ENCODE measurements at regions not wholly inside any gene's neighbourhood (a gene's known extent, or its start where the extent isn't known, plus 50 kb on each side); places are given as distances from the start of the nearest gene placed in this dataset.
A peak's percentile ranks its signal among the peaks of the same experiment; 100 is the strongest.

- Histone ChIP-seq H3K4me3 (ENCODE audit: low read length in 3 of 3) (no peak overlapping the region), H3K27me3 (ENCODE audit: control insufficient read depth, insufficient read depth, low read length) (no peaks in the 10 kb centered on the region), H3K27ac (ENCODE audit: low read depth in 2 of 2, low read length in 2 of 2) (no peak overlapping the region), H3K9ac (ENCODE audit: low read length in 3 of 3) (no peak overlapping the region), H3K36me3 (ENCODE audit: control insufficient read depth in 2 of 3, insufficient read depth in 3 of 3, low read length in 3 of 3) (no peaks in the 10 kb centered on the region), H3K9me3 (ENCODE audit: control insufficient read depth in 2 of 3, insufficient read depth in 1 of 3, low read length in 3 of 3) (no peaks in the 10 kb centered on the region), H3K4me1 (ENCODE audit: control insufficient read depth in 2 of 3, insufficient read depth in 2 of 3, low read depth in 1 of 3, low read length in 3 of 3) (no peaks in the 10 kb centered on the region)
- TF ChIP-seq, protein P1, sequence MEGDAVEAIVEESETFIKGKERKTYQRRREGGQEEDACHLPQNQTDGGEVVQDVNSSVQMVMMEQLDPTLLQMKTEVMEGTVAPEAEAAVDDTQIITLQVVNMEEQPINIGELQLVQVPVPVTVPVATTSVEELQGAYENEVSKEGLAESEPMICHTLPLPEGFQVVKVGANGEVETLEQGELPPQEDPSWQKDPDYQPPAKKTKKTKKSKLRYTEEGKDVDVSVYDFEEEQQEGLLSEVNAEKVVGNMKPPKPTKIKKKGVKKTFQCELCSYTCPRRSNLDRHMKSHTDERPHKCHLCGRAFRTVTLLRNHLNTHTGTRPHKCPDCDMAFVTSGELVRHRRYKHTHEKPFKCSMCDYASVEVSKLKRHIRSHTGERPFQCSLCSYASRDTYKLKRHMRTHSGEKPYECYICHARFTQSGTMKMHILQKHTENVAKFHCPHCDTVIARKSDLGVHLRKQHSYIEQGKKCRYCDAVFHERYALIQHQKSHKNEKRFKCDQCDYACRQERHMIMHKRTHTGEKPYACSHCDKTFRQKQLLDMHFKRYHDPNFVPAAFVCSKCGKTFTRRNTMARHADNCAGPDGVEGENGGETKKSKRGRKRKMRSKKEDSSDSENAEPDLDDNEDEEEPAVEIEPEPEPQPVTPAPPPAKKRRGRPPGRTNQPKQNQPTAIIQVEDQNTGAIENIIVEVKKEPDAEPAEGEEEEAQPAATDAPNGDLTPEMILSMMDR (IDR thresholded peaks at IDR 0.05; ENCODE audit: borderline replicate concordance, extremely low read depth, insufficient read depth): no peak
- intact Hi-C loops (cut with DNase I): no loop called here
- FAIRE-seq (no peak), DNase-seq (no peak)
These were observed 211.2 kb downstream of the MAFB start for GRCh38 chr20:40477805-40478204.

GRCh38 chr20:40476461-40476860 is 212.6 kb downstream of the MAFB start:
- DNase-seq: no peak
- no peaks in the 10 kb centered on the region for H3K4me1 ChIP-seq (ENCODE audit: control insufficient read depth in 2 of 3, insufficient read depth in 2 of 3, low read depth in 1 of 3, low read length in 3 of 3)
- intact Hi-C loops (cut with DNase I): no loop called here

DNA sequence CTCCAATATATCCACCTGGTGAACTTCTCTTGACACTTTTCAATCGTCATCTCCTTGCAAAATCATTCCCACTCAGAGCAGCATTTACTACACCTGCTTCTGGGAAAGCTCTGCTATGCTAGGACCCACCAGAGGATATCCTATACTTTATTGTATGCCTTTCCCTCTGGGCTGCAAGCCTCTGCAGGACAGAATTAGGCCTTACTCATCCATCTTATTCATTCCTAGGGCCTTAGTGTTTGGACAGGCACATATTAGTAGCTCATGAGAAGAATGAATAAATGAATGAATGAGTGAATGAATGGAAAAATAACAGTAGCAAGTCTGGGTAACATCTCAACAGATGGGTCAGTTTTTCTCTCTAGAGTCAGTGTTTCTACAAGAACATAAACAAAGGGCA is 216.1 kb downstream of the MAFB start:
- Histone ChIP-seq H3K4me1 (ENCODE audit: control insufficient read depth in 2 of 3, insufficient read depth in 2 of 3, low read depth in 1 of 3, low read length in 3 of 3) (no peaks in the 10 kb centered on the region), H3K9me3 (ENCODE audit: control insufficient read depth in 2 of 3, insufficient read depth in 1 of 3, low read length in 3 of 3) (no peaks in the 10 kb centered on the region), H3K27me3 (ENCODE audit: control insufficient read depth, insufficient read depth, low read length) (no peaks in the 10 kb centered on the region), H3K36me3 (ENCODE audit: control insufficient read depth in 2 of 3, insufficient read depth in 3 of 3, low read length in 3 of 3) (no peaks in the 10 kb centered on the region), H3K4me3 (ENCODE audit: low read length in 3 of 3) (no peak overlapping the region), H3K27ac (ENCODE audit: low read depth in 2 of 2, low read length in 2 of 2) (no peak overlapping the region), H3K9ac (ENCODE audit: low read length in 3 of 3) (no peak overlapping the region)
- FAIRE-seq (no peak), DNase-seq (no peak)
- intact Hi-C loops (cut with DNase I): no loop called here
- TF ChIP-seq, protein P1 (IDR thresholded peaks at IDR 0.05; ENCODE audit: borderline replicate concordance, extremely low read depth, insufficient read depth): no peak

More at GRCh38 chr20:40476461-40476860, 212.6 kb downstream of the MAFB start:
- H3K9me3 ChIP-seq (ENCODE audit: control insufficient read depth in 2 of 3, insufficient read depth in 1 of 3, low read length in 3 of 3): no peaks in the 10 kb centered on the region
- TF ChIP-seq, protein P1 (IDR thresholded peaks at IDR 0.05; ENCODE audit: borderline replicate concordance, extremely low read depth, insufficient read depth): no peak
- H3K36me3 ChIP-seq (ENCODE audit: control insufficient read depth in 2 of 3, insufficient read depth in 3 of 3, low read length in 3 of 3): no peaks in the 10 kb centered on the region
- H3K9ac ChIP-seq (ENCODE audit: low read length in 3 of 3): no peak overlapping the region
- no peak overlapping the region for H3K4me3 ChIP-seq (ENCODE audit: low read length in 3 of 3)
- no peak overlapping the region for H3K27ac ChIP-seq (ENCODE audit: low read depth in 2 of 2, low read length in 2 of 2)
- H3K27me3 ChIP-seq (ENCODE audit: control insufficient read depth, insufficient read depth, low read length): no peaks in the 10 kb centered on the region
- no peak for FAIRE-seq

GRCh38 chr20:40471261-40471629 is 217.8 kb downstream of the MAFB start:
- no peaks in the 10 kb centered on the region for H3K36me3 ChIP-seq (ENCODE audit: control insufficient read depth in 2 of 3, insufficient read depth in 3 of 3, low read length in 3 of 3)
- no peak overlapping the region for H3K4me3 ChIP-seq (ENCODE audit: low read length in 3 of 3)
- H3K27ac ChIP-seq (ENCODE audit: low read depth in 2 of 2, low read length in 2 of 2): no peak overlapping the region
- no peak overlapping the region for H3K9ac ChIP-seq (ENCODE audit: low read length in 3 of 3)
- intact Hi-C loops (cut with DNase I): no loop called here
- H3K27me3 ChIP-seq (ENCODE audit: control insufficient read depth, insufficient read depth, low read length): no peaks in the 10 kb centered on the region
- no peaks in the 10 kb centered on the region for H3K9me3 ChIP-seq (ENCODE audit: control insufficient read depth in 2 of 3, insufficient read depth in 1 of 3, low read length in 3 of 3)
- TF ChIP-seq, protein P1 (IDR thresholded peaks at IDR 0.05; ENCODE audit: borderline replicate concordance, extremely low read depth, insufficient read depth): no peak
- no peaks in the 10 kb centered on the region for H3K4me1 ChIP-seq (ENCODE audit: control insufficient read depth in 2 of 3, insufficient read depth in 2 of 3, low read depth in 1 of 3, low read length in 3 of 3)
- no peak for FAIRE-seq
- peak in 3 of 5 donors; percentile 35 to 68 (median 44) for DNase-seq

Data from kidney (tissue), 13 donors.